Activated gamma-delta T cell treated with Interleukin-2 at 50 U/mL for 16 hours (primary cell): ENCODE measurements at regions not wholly inside any gene's neighbourhood (a gene's known extent, or its start where the extent isn't known, plus 50 kb on each side); places are given as distances from the start of the nearest gene placed in this dataset.
"Not testable (repeated sequence)": the region's sequence is repeated elsewhere in the genome, so short reads cannot be mapped to it uniquely, and the experiment has no call there.

Source experiments
- DNase-seq: peaks from one replicate; pipeline ENCODE4 v3.0.0-alpha.2; 2020

- DNase-seq, result not testable (repeated sequence)
Observed at GRCh38 chr5:148744380-148744779, 82.0 kb upstream of the ADRB2 start.

- no peak for DNase-seq
Observed at GRCh38 chr5:148746826-148747535, 79.4 kb upstream of the ADRB2 start.

- no peak for DNase-seq
Observed at GRCh38 chr5:148747536-148747906, 78.9 kb upstream of the ADRB2 start.

- no peak for DNase-seq
Observed at GRCh38 chr5:148748702-148749392, 77.6 kb upstream of the ADRB2 start.

GRCh38 chr5:148750614-148751013 lies 75.8 kb upstream of the ADRB2 start:
- no peak for DNase-seq

- DNase-seq, result no peak
Observed at GRCh38 chr5:148751025-148751424, 75.4 kb upstream of the ADRB2 start.

- not testable (repeated sequence) for DNase-seq
Observed at GRCh38 chr5:148752375-148752774, 74.0 kb upstream of the ADRB2 start.

GRCh38 chr5:148759101-148759500 lies 67.3 kb upstream of the ADRB2 start:
- no peak for DNase-seq

GRCh38 chr5:148760945-148761638 lies 65.3 kb upstream of the ADRB2 start:
- no peak for DNase-seq

GRCh38 chr5:148763996-148764395 lies 62.4 kb upstream of the ADRB2 start:
- no peak for DNase-seq

- no peak for DNase-seq
Observed at GRCh38 chr5:148765061-148765460, 61.4 kb upstream of the ADRB2 start.

GRCh38 chr5:148768806-148769415 lies 57.5 kb upstream of the ADRB2 start:
- no peak for DNase-seq

GRCh38 chr5:148769941-148770340 lies 56.5 kb upstream of the ADRB2 start:
- DNase-seq, result no peak

GRCh38 chr5:148774313-148774712 lies 52.1 kb upstream of the ADRB2 start:
- no peak for DNase-seq

- no peak for DNase-seq
Observed at GRCh38 chr5:148776261-148776660, 50.1 kb upstream of the ADRB2 start.
